NCI-H146 (cell line): ENCODE measurements at regions not wholly inside any gene's neighbourhood (a gene's known extent, or its start where the extent isn't known, plus 50 kb on each side); places are given as distances from the start of the nearest gene placed in this dataset.

ENCODE experiments used
- DNase-seq: peaks from one replicate; lab custom pipeline; 2025; lab: John Stamatoyannopoulos, UW

DNA sequence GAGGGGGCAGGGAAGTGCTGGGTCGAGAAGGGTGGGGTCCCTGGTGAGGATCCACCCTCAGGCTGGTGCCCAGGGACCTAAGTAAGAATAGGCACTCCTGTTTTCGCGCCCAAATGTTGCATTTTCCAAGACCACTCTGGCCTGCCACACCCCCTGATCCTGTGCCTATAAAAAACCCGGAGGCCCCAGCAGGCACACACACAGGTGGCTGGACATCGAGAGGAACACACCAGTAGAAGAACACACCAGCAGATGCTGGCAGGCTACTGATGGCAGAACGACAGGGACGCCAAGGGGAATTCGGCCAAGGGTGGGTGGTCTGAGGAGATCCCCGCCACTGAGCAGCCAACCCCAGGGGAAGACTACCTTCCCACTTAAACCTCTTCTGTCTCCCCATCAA is 633.9 kb upstream of the POT1 start:
- no peak for DNase-seq

DNA sequence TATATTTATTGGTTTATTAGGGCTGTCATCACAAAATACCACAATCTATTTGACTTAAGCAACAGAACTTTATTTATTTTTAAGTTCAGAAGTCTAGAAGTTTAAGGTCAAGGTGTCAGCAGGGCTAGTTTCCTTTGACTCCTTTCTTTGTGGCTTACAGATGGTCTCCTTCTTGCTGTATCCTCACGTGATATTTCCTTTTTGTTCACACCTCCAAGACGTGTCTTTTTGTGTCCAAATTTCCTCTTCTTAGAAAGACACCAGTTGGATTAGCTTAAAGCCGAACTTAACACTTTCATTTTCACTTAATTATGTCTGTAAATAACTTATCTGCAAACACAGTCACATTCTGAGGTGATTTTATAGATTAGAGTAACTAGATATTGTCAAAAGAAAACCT is 631.4 kb upstream of the POT1 start:
- DNase-seq, result no peak

DNA sequence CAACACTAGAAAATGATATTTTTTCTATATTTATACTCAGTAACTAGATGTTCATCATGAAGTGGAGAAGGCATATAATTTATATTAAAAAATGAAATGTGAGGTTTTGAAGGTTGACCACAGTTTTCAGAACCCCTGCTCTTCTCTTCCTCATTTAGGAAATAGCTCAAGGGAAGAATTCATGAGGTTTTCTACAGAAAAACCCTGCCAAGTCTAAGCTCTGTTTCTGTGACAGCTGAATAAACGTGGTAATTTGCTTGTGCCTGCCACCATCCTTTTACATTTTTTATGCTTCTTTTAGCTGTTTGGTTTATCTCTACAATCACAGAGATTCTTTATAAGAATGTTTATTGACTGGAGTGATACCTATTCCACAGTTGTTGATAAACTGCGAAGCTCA is 630.3 kb upstream of the POT1 start:
- no peak for DNase-seq

DNA sequence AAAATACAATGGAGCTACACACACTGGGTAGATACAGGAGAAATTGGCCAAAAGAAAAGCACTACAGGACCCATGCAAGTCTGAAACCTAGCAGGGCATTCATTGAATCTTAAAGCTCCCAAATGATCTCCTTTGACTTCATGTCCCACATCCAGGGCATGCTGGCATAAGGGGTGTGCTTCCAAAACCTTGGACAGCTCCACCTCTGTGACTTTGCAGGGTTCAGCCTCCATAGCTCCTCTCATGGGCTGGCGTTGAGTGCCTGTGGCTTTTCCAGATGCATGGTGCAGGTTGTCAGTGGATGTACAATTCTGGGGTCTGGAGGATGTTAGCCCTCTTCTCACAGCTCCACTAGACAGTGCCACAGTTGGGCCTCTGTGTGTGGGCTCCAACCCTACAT is 626.3 kb upstream of the POT1 start:
- DNase-seq, result no peak

DNA sequence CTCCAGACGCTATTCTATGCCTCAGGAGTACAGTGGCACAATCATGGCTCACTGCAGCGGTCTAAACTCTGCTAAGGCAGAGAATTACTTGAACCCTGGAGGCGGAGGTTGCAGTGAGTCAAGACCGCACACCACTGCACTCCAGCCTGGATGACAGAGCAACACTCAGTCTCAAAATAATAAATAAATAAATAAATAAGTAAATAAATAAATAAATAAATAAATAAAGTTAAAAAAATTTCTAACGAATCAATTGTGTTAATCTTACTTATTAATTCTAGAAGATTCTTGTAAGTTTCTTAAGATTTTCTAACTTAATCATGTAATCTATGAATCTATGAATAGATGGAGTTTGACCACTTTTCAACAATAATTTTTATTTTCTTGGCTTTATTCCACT is 621.4 kb upstream of the POT1 start:
- no peak for DNase-seq

DNA sequence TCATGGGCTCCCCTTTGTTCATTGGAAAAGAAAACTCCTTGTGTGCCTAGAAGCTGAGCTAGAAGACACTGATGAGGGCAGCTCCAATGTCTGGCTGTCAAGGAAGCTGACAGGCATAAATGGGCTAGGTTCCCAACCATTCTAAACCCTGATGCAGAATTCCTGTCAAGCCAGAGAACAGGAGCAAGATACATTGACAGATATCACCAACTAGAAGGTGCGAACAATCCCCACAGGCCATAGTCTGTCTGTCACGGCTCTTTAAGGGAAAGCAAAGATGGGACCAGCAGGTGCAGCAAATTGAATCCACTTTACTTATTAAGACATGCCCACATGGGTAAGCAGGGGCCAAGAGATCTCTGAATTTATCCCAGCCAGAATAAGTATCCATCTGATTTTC is 617.9 kb upstream of the POT1 start:
- no peak for DNase-seq

DNA sequence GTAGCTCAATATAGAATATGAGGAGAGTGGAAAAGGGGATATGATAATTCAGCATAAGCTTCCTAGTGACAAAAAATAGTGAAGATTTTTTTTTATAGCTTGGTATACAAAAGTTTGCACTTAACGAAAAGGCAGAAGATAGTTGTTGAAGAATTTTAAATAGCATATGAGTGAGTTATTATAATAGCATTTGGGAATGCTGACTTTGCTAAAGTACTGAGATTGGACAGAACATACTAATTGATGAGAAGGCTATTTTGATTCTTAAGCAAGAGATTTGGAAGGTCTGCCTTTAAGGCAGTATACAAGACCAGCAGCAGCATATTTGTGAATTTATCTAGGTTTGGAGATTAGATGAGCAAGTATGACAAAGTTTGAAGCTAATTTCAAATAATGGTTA is 600.9 kb upstream of the POT1 start:
- DNase-seq, result no peak

DNA sequence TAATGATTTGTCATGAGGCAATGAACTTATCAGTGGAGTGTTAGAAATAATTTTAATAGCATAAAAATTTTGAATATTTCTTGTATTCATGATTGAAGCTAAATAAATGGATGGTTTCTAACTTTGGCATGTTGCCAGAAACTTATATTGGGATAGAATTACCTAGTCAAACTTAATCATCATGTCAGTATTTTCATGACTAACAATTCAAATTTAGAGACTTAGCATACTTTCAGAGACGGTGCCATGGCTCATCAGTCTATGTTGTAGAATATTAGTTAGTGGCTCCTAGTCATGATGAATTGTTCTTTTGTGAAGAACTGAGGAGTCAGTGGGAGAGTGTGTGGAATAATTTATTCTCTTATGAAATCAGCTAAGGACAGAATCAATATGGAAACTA is 599.6 kb upstream of the POT1 start:
- no peak for DNase-seq

DNA sequence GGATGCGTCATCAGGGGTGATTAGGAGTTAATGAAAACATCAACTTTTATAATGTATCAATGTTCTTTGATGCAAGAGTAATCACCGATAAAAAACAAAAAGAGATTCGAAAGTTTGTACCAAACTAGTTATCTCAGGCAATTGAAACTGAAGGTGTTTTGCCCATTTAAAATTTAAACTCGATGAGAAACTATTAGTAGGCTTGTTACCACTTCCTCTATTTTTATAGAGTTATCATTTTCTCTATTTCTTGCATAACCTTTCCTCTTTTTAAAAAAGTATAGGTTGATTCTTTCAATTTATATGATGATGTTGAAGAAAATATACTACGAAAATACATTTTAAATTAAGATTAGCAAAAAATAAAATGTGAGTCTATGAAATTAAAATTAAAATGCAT is 597.3 kb upstream of the POT1 start:
- no peak for DNase-seq

DNA sequence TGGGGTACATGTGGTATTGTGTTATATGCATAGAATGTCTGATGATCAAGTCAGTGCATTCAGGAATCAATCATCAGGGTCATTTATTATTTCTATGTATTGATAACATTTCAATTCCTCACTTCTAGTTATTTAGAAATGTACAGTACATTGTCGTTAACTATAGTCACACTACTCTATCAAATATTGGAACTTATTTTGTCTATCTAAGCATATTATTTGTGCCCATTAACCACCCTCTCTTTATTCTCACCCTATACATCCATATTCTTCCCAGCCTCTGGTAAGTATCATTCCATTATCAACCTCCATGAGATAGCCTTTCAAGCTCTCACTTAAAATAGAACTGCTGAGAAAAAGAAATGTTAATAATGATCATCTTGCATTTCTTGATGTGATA is 596.5 kb upstream of the POT1 start:
- no peak for DNase-seq

DNA sequence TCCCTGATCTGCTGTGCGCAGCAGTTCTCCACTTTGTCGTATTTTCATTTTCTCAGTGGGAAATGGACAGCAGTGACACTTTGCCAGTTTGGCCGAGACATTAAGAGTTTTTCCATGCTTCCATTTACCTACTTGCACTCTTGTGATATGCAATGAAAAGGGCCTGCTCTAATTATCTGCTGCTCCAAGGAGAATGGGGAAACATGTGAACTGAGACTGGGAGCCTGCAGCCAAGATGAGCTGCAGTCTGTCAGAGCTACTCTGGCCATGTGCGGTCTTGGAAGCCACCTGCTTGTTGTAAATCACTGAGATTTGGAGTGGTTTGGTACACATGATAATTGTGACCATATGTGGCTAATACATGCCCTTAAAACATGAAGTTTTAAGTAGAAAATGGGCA is 586.6 kb upstream of the POT1 start:
- DNase-seq, result no peak

DNA sequence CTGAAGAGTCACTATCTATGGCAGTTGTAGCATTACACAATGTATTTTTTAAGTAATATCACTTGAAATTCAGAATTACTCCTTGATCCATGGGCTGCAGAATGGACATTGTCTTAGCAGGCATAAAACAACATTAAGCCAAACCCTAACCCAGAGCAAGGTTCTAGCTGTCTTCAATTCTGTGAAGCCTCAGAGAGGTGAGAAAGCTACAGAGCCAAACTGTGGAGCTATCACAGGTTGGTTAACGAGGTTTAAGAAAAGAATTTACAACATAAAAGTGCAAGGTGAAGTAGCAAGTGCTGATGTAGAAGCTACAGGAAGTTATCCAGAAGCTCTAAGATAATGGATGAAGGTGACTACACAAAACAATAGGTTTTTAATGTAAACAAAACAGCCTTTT is 582.7 kb upstream of the POT1 start:
- DNase-seq, result no peak

DNA sequence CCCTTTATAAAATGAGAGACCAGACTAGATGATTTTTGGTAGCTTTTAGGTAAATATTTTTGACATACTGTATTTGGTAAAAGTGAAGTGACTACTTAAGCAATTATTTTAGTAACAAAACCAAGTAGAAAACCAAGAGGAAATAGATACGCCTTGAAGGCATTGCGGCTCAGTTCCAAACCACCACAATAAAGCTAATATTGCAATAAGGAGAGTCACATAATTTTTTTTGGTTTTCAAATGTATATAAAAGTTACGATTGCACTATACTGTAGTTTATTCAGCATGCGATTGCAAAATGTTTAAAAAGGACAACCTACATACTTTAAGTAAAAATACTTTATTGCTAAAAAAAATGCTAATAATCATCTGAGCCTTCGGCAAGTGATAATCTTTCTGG is 581.7 kb upstream of the POT1 start:
- no peak for DNase-seq

DNA sequence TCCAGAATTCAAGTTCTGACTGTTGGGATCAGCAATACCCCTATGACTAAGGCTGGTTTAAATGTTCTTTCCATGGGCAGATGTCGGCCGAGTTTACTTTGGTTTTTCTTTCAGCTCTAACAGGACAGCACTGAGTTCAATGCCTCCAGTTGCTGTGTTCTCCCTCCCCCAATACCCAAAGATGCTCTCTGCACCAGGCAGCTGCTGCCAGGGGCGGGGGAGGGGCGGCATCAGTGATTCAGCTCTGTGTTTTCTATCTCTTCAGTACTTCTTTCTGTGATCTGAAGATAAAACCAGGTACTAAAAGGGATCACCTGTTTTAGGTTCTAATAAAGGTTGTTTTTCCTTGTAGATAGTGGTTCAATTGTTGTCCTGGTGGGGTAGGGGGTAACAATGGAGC is 576.7 kb upstream of the POT1 start:
- no peak for DNase-seq

DNA sequence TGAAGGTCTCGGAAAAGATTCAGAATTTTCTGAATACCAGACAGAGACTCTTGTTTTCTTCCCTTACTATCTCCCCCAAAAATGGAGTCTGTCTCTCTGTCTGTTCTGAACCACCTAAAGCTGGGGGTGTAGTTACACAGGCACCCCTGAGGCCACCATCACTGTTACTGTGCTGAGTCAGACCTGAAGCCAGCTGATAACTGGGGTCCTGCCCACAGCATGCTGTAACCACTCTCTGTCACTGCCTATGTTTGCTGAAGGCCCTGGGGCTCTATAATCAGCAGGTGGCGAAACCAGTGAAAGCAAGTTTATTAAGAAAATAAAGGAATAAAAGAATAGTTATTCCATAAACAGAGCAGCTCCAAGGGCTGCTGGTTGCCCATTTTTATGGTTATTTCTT is 575.2 kb upstream of the POT1 start:
- DNase-seq, result no peak

DNA sequence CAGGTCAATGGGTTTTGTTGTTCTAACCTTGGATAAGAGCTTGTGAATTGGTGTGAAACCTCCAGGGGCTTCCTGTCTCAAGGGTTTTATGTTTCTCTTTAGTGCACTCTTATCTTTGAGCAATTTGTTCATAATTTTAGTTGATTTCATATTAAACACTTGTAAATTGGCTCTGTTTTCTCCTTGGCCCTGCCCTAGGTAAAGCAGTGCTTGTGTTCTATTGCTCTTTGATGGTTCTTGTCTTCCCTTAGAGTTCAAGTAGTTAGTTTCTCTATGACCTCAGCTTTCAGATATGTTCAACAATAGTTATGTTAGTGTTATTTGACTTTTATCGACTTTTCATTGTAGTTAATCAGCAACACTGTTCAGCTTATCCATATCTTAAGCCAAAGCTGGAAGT is 566.4 kb upstream of the POT1 start:
- no peak for DNase-seq

DNA sequence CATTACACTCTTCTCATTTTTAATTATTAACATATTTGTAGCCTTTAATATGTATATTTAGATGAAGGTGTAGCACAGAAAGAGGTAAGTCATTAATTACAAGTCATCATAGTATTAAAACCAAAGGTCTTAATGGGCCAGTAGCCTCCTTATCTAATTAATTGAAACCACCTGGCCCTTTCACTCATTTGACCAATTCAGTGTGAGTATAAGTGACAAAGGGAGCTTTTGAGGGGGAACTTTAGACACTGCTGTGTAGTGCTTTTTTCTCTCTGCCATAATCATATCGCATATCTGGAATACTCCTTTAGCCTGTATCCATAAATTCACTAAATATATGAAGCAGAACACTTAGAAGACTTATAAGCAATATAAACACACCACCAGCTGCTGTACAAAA is 562.9 kb upstream of the POT1 start:
- DNase-seq, result no peak

DNA sequence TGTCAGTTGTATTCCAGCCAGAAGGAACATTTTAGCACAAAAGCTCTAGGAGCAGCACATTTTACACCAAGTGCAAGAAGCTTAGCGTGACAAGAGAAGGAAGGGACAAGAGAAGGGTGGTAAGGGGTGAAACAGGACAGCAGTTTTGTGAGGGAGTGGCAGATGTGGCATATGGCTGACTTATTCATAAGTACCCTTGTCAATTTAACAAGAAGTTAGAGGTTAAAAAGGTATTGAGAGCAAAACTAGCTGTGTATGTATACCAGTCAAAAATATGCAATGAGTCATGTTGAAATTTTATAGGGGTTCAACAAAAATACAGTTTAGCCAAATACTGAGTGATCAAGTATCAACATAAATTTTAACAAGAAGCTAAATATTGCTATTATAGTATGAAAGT is 561.5 kb upstream of the POT1 start:
- no peak for DNase-seq

DNA sequence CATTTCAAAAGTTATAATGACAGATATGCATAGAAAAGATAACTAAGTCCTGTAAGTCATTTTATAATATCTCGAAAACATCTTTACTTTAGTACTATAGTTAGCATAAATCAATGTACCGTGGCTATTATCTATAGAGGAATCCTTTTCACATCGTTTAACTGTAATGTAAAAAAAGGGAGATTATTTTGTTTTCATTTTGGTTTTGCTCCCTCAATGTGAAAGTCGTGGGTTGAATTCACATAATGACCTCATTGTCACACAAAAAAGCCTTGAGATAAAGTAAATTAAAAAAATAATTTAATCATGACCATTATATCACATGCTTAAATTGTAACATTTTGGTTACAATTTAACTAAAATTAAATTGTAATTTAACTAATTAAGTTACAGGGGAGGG is 560.5 kb upstream of the POT1 start:
- no peak for DNase-seq

DNA sequence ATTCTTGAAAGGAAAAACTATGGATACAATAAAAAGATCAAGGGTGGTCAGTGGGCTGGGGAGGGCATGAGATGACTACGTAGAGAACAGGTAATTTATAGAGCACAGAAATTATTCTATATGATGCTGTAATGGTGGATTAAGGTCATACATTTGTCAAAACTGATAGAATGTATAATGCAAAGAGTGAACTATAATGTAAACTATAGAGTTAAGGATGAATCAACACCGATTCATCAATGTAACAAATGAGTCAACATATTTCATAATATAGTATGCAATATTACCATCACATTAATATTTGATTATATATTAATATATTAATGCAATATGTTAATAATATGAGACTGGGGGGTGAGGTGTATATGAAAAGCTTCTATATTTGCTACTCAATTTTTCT is 555.6 kb upstream of the POT1 start:
- DNase-seq, result no peak

DNA sequence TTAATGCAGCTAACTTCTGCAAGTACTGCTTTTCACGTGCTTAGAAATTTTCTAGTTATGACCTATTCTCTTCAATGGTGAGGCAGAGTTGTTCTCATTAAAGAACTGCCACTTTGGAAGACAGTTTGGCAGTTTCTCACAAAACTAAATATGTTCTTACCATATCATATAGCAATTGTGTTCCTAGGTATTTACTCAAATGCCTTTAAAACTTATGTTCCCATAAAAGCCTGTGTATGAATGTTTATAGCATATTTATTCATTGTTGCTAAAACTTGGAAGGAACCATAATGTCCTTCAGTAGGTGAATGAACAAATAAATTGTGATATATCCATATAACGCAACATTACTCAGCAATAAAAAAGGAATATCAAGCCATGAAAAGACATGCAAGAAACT is 555.1 kb upstream of the POT1 start:
- no peak for DNase-seq

DNA sequence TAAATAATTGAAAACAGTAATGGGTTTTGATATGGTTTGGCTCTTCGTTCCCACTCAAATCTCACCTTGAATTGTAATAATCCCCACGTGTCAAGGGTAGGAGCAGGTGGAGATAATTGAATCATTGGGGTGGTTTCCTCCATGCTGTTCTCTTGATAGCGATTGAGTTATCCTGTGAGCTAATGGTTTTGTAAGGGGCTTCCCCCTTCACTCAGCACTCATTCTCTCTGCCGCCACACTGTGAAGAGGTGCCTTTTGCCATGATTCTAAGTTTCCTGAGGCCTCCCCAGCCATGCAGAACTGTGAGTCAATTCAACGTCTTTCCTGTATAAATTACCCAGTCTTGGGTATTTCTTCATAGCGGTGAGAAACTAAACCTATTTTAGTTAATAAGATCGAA is 551.7 kb upstream of the POT1 start:
- no peak for DNase-seq

DNA sequence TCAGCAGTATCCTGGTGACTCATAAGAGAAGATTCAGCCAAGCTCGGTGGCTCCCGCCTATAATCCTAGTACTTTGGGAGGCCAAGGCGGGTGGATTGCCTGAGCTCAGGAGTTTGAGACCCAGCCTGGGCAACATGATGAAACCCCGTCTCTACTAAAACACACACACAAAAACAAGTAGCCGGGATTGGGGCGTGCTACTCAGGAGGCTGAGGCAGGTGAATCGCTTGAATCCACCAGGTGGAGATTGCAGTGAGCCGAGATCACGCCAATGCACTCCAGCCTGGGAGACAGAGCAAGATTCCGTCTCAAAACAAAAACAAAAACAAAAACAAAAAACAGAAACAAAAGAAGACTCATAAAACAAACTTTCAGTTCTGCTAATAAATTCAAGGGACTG is 551.1 kb upstream of the POT1 start:
- no peak for DNase-seq

DNA sequence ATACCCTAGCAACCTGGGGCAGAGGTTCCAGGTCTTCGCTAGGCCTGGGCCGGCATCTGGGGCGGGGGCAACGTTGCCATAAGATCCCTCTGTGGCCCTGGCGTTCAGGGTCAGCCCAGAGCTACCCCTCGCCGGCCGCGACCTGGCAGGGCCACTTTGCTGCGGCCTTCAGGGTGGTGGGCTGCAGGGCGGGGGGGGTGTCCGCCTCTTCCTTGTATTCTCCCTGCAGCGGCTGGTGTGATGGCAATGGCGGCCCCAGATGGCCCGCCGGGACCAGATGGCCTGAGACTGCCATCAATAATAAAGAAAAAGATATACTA is 539.2 kb upstream of the POT1 start:
- DNase-seq, result no peak

DNA sequence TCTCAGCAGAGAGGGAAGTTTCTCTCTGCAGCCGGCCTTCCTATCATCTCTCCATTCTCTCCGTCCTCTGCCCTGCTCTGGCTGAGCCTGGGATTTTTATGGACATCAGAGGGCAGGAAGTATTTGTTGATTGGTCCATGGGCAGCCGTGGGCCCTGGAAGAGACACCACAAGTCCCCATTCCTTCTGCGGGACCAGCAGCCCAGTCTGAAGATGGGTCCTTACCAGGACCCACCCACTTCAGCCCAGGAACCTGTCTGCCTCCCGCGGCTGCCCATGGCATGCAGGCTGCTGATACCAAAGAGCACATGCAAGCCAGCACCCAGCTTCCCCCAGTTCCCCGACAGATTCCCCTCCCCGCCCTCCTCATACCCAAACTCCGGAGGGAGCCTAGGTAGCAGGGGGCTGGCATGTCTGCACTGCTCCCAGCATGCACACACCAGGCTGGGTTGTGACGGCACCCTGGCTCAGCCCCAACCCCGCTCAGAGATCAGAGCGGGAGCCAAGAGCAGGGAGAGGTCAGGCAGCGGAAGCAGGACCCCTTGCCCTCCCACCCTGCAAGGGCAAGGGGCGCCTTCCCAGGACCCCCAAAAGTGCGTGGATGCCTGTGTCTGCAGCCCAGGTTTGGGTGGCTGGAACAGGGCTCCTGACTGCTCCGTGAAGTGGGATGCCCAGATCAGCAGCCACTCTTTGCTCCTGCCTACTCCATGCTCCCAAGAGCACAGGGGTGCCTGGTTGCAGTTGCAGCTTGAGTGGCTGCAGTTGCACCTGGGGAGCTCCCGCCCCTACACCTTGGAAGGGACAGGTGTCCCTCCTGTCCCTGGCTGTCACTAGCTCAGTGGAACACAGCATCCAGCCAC is 538.6 kb upstream of the POT1 start:
- DNase-seq, result peak; percentile 1
